GM18526 (cell line): ENCODE measurements at regions not wholly inside any gene's neighbourhood (a gene's known extent, or its start where the extent isn't known, plus 50 kb on each side); places are given as distances from the start of the nearest gene placed in this dataset.
A peak's percentile ranks its signal among the peaks of the same experiment; 100 is the strongest.

ENCODE experiments used
- POLR2A ChIP-seq: IDR thresholded peaks from 3 replicates; pipeline ENCODE4 v1.6.1; 2011; ENCODE audit not compliant: insufficient read length; ENCODE audit errors: extremely low read depth

DNA sequence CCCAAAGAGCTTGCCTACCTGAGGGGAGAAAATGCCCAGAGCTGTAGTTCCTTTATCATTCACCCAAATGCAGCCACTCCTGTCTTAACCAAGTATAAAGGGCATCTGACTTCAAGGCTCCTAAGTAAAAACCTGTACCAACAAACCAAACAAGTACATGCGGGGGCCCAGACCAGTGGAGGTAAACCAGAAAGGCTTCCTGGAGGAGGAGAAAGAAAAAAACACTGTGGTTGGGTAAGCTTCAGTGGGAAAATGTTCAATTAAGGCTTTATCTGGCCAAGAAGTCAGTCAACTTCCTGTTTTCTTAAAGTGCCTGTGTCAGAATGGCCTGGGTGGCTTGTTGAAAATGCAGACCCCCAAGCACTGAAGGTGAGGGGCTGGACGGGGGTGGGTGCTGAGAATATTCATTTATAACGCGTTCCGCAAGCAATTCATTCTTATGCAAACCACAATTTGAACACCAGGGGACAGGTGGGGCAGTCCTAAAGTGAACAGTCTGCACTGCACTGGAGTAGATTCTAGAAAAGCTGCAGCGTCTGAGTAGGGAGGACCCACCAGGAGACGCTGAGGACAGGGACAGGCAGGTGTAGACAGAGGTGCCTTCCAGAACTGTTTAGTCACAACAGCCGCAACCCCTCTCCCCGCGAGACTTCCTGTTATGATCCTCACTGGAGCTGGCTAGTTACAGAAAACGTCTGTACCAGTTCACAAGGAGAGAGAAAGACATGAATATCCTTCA lies 467.1 kb downstream of the SOX9 start:
- TF ChIP-seq POLR2A: no peak

DNA sequence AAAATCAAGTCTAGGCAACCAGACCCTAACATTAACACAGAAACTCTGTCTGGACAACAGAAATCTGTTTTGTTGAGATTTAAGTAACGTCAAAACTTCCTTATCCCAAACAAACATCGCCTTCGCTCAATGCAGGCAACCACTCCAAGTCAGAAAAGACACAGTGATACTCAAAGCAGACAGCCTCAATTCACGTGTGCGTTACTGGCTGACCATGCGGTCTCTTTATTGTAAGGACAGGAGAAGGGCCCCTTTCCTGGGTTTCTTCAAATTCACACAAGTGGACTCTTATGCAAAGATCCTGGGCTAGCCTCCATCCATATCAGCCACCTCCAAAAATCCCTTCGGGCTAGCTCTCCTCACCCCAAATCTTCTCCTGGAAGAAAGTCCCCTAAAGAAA lies 467.7 kb downstream of the SOX9 start:
- TF ChIP-seq POLR2A: no peak

GRCh38 chr17:72588961-72589360 lies 468.1 kb downstream of the SOX9 start:
- TF ChIP-seq POLR2A: no peak

GRCh38 chr17:72590382-72590781 lies 469.6 kb downstream of the SOX9 start:
- no peak for TF ChIP-seq POLR2A

GRCh38 chr17:72590882-72591281 lies 470.1 kb downstream of the SOX9 start:
- no peak for TF ChIP-seq POLR2A

DNA sequence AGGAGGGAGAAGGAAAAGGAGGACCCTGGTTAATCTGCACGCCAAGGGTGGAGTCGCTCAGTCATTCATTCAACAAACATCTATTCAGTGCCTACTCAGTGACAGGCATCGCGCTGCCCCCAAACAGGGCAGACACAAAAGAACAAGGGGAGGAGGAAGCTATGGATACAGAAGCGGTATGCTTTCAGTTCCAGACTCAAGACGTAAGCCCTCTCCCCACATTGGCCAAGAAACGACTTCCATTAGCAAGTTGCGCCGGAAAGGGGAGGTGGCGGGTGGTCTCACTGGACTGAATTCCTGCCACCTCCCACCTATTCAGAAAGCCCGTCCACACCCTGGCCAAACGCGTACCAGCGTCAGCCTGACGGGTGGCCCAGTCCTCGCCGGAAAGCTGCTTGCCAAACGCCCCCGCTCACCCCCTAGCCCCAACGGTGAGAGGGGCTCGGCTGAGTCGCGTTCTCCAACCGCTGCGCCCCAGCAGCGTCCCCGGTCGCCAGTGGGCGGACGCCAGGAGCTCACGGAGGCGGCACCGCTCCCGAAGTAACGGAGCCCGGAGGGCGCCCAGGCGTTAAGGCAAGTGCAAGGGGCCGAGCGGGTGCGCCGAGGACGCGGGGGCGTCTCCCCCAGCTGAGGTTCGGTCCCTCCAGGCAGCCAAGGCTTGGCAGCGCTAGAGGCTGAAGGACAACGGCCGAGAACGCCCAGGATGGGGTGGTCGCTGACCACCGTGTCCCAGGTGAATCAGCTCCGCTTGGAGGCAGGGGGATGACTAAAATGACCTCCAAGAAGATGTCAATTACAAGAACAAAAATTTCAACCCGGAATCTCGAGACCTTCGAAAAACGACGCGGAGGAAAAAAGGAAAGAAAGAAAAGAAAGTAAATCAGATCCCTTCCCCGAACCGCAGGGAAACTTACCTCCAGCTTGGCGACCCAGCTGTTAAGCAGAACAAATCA lies 470.7 kb downstream of the SOX9 start:
- no peak for TF ChIP-seq POLR2A

- peak; percentile 100 for TF ChIP-seq POLR2A
Measured at GRCh38 chr17:72592242-72592966, 471.6 kb downstream of the SOX9 start.

DNA sequence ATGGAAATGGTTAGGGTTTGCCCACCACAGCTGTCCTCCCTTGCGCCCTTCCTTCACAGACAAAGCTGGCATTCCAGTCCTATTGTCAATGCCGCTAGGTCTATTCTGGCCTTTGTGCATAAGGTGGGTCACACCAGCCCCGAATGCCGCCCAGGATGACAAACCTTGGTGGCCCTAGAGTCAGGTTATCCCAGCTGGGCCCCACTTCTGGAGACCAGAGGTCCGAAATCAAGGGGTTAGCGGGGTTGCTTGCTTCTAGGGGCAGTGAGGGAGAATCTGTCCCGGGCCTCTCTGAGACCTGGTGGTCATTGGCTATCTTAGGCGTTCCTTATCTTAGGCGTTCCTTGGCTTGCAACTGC lies 472.1 kb downstream of the SOX9 start:
- no peak for TF ChIP-seq POLR2A

DNA sequence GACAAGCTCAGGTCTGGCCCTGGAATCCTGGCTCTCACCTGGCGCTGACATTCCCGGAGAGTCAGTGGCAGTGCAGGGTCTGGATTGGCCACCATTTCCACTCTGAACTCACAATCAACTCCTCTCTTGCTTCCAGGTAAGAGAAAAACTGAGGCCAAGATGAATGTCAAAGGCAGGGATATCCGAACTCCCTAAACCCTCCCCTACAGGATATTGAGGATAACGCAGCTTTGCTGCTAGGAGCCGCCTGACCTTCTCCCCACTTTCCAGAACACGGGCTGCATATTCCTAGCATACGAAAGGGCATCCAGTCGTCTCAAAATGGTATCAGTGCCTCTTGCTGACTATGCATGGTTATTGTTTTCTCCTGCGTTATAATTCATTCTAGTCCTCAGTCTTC lies 473.4 kb downstream of the SOX9 start:
- TF ChIP-seq POLR2A: no peak
